ENCODE measurements at regions not wholly inside any gene's neighbourhood (a gene's known extent, or its start where the extent isn't known, plus 50 kb on each side); places are given as distances from the start of the nearest gene placed in this dataset.
"Not testable (repeated sequence)": the region's sequence is repeated elsewhere in the genome, so short reads cannot be mapped to it uniquely, and the experiment has no call there.

GRCh38 chr2:34241905-34242762 is 643.0 kb upstream of the FAM98A start:
- DNase-seq = no peak

- DNase-seq = no peak
Observed at GRCh38 chr2:34239511-34239910, 640.4 kb upstream of the FAM98A start.

GRCh38 chr2:34234823-34235222 is 635.7 kb upstream of the FAM98A start:
- DNase-seq = no peak

- no peak for DNase-seq
Observed at GRCh38 chr2:34229998-34230397, 630.9 kb upstream of the FAM98A start.

- DNase-seq = no peak
Observed at GRCh38 chr2:34215174-34215573, 616.1 kb upstream of the FAM98A start.

- not testable (repeated sequence) for DNase-seq
Observed at GRCh38 chr2:34210382-34210781, 611.3 kb upstream of the FAM98A start.

GRCh38 chr2:34204560-34204959 is 605.5 kb upstream of the FAM98A start:
- DNase-seq = no peak

- no peak for DNase-seq
Observed at GRCh38 chr2:34201099-34201498, 602.0 kb upstream of the FAM98A start.

- DNase-seq = no peak
Observed at GRCh38 chr2:34199971-34200370, 600.9 kb upstream of the FAM98A start.

- DNase-seq = no peak
Observed at GRCh38 chr2:34193164-34193563, 594.1 kb upstream of the FAM98A start.

GRCh38 chr2:34188464-34189303 is 589.6 kb upstream of the FAM98A start:
- no peak for DNase-seq

- no peak for DNase-seq
Observed at GRCh38 chr2:34179511-34179910, 580.4 kb upstream of the FAM98A start.

GRCh38 chr2:34178482-34178881 is 579.4 kb upstream of the FAM98A start:
- DNase-seq = no peak

GRCh38 chr2:34176693-34177092 is 577.6 kb upstream of the FAM98A start:
- DNase-seq = no peak

- DNase-seq = no peak
Observed at GRCh38 chr2:34174506-34174905, 575.4 kb upstream of the FAM98A start.

GRCh38 chr2:34162231-34162630 is 563.1 kb upstream of the FAM98A start:
- no peak for DNase-seq

- DNase-seq = no peak
Observed at GRCh38 chr2:34161549-34161948, 562.5 kb upstream of the FAM98A start.

- DNase-seq = no peak
Observed at GRCh38 chr2:34159901-34160300, 560.8 kb upstream of the FAM98A start.

- DNase-seq = no peak
Observed at GRCh38 chr2:34153484-34153883, 554.4 kb upstream of the FAM98A start.

GRCh38 chr2:34147780-34148179 is 548.7 kb upstream of the FAM98A start:
- no peak for DNase-seq

- DNase-seq = no peak
Observed at GRCh38 chr2:34143149-34143548, 544.0 kb upstream of the FAM98A start.

GRCh38 chr2:34142531-34143008 is 543.5 kb upstream of the FAM98A start:
- not testable (repeated sequence) for DNase-seq

- not testable (repeated sequence) for DNase-seq
Observed at GRCh38 chr2:34133065-34133464, 534.0 kb upstream of the FAM98A start.

GRCh38 chr2:34126279-34126678 is 527.2 kb upstream of the FAM98A start:
- no peak for DNase-seq
